HG03159 (cell line): ENCODE measurements at regions not wholly inside any gene's neighbourhood (a gene's known extent, or its start where the extent isn't known, plus 50 kb on each side); places are given as distances from the start of the nearest gene placed in this dataset.

ENCODE experiments used
- ATAC-seq: cut with Tn5 transposase; IDR thresholded peaks from one replicate; pipeline ENCODE4 v1.9.1; 2021; ENCODE audit warnings: mild to moderate bottlenecking, moderate library complexity; ENCODE audit not compliant: unreplicated experiment

GRCh38 chr3:117117188-117117936, 407.8 kb downstream of the TUSC7 start:
- no peak for ATAC-seq

- ATAC-seq: no peak
These were observed 409.0 kb downstream of the TUSC7 start for GRCh38 chr3:117118604-117119003.

- no peak for ATAC-seq
These were observed 410.4 kb downstream of the TUSC7 start for GRCh38 chr3:117120014-117120413.

GRCh38 chr3:117122609-117123008, 413.0 kb downstream of the TUSC7 start:
- ATAC-seq: no peak

GRCh38 chr3:117126460-117126859, 416.9 kb downstream of the TUSC7 start:
- no peak for ATAC-seq

- peak; percentile 72 for ATAC-seq
These were observed 417.5 kb downstream of the TUSC7 start for GRCh38 chr3:117126946-117127546.

GRCh38 chr3:117128133-117128532, 418.6 kb downstream of the TUSC7 start:
- ATAC-seq: no peak

- no peak for ATAC-seq
These were observed 419.3 kb downstream of the TUSC7 start for GRCh38 chr3:117128872-117129271.

- ATAC-seq: no peak
These were observed 419.9 kb downstream of the TUSC7 start for GRCh38 chr3:117129516-117129915.

GRCh38 chr3:117130222-117130621, 420.6 kb downstream of the TUSC7 start:
- ATAC-seq: no peak

GRCh38 chr3:117131259-117131658, 421.7 kb downstream of the TUSC7 start:
- no peak for ATAC-seq

- no peak for ATAC-seq
These were observed 423.5 kb downstream of the TUSC7 start for GRCh38 chr3:117133066-117133465.

GRCh38 chr3:117135207-117135606, 425.6 kb downstream of the TUSC7 start:
- ATAC-seq: no peak

GRCh38 chr3:117136003-117136402, 426.4 kb downstream of the TUSC7 start:
- no peak for ATAC-seq

GRCh38 chr3:117137065-117137464, 427.5 kb downstream of the TUSC7 start:
- ATAC-seq: no peak

GRCh38 chr3:117139681-117140080, 430.1 kb downstream of the TUSC7 start:
- no peak for ATAC-seq

GRCh38 chr3:117141812-117142211, 432.2 kb downstream of the TUSC7 start:
- no peak for ATAC-seq

GRCh38 chr3:117144853-117145252, 435.3 kb downstream of the TUSC7 start:
- no peak for ATAC-seq

- no peak for ATAC-seq
These were observed 436.1 kb downstream of the TUSC7 start for GRCh38 chr3:117145677-117146076.

- no peak for ATAC-seq
These were observed 437.0 kb downstream of the TUSC7 start for GRCh38 chr3:117146571-117146970.

GRCh38 chr3:117149584-117149983, 440.0 kb downstream of the TUSC7 start:
- ATAC-seq: no peak

- ATAC-seq: no peak
These were observed 441.0 kb downstream of the TUSC7 start for GRCh38 chr3:117150628-117151027.

GRCh38 chr3:117160176-117160575, 450.6 kb downstream of the TUSC7 start:
- ATAC-seq: no peak
